H9 (cell line): ENCODE measurements at regions not wholly inside any gene's neighbourhood (a gene's known extent, or its start where the extent isn't known, plus 50 kb on each side); places are given as distances from the start of the nearest gene placed in this dataset.

Experiments used
- DNase-seq: peaks from one replicate; pipeline ENCODE4 v3.0.0-alpha.2; 2017
- H2AFZ ChIP-seq: one replicate; pipeline ENCODE4 v1.6.1; 2013; ENCODE audit warnings: mild to moderate bottlenecking, low read length, control low read depth, moderate library complexity
- H2AK5ac ChIP-seq: 2 replicates; pipeline ENCODE4 v1.6.1; 2013; ENCODE audit warnings: low read length, control low read depth, mixed read lengths; ENCODE audit not compliant: insufficient read length
- H2BK120ac ChIP-seq: one replicate; pipeline ENCODE4 v1.6.1; 2013; ENCODE audit warnings: low read depth, mild to moderate bottlenecking, low read length, control low read depth, inconsistent platforms; ENCODE audit not compliant: poor library complexity, severe bottlenecking
- H2BK12ac ChIP-seq: 2 replicates; pipeline ENCODE4 v1.6.1; 2013; ENCODE audit warnings: low read length, control low read depth, mixed read lengths, low read depth; ENCODE audit not compliant: insufficient read length
- H2BK15ac ChIP-seq: 2 replicates; pipeline ENCODE4 v1.6.1; 2013; ENCODE audit warnings: low read depth, low read length, control low read depth
- H2BK20ac ChIP-seq: one replicate; pipeline ENCODE4 v1.6.1; 2013; ENCODE audit warnings: low read depth, mild to moderate bottlenecking, low read length, control low read depth, inconsistent platforms; ENCODE audit not compliant: poor library complexity, severe bottlenecking
- H2BK5ac ChIP-seq: 2 replicates; pipeline ENCODE4 v1.6.1; 2013; ENCODE audit warnings: low read length, control low read depth, mixed read lengths; ENCODE audit not compliant: insufficient read length
- H3K14ac ChIP-seq: 2 replicates; pipeline ENCODE4 v1.6.1; 2013; ENCODE audit warnings: low read length, control low read depth; ENCODE audit not compliant: insufficient read depth
- H3K18ac ChIP-seq: 2 replicates; pipeline ENCODE4 v1.6.1; 2013; ENCODE audit warnings: low read depth, mild to moderate bottlenecking, mixed read lengths, low read length, control low read depth; ENCODE audit not compliant: insufficient read length
- H3K23ac ChIP-seq: 2 replicates; pipeline ENCODE4 v1.6.1; 2013; ENCODE audit warnings: low read length, control low read depth, mixed read lengths, low read depth; ENCODE audit not compliant: insufficient read length
- H3K23me2 ChIP-seq: 2 replicates; pipeline ENCODE4 v1.6.1; 2013; ENCODE audit warnings: low read depth, mild to moderate bottlenecking, mixed read lengths, low read length, control low read depth; ENCODE audit not compliant: insufficient read length, poor library complexity, severe bottlenecking
- H3K27ac ChIP-seq: 2 replicates; pipeline ENCODE4 v1.5.1; 2013; ENCODE audit warnings: low read length, control low read depth, mixed read lengths, low read depth; ENCODE audit not compliant: insufficient read length
- H3K27me3 ChIP-seq: 2 replicates; pipeline ENCODE4 v1.6.1; 2013; ENCODE audit warnings: low read length, control low read depth, inconsistent platforms; ENCODE audit not compliant: insufficient read depth
- H3K4ac ChIP-seq: 2 replicates; pipeline ENCODE4 v1.6.1; 2013; ENCODE audit warnings: low read depth, mild to moderate bottlenecking, control low read depth, inconsistent platforms, low read length, moderate library complexity
- H3K4me1 ChIP-seq: 2 replicates; pipeline ENCODE4 v1.6.1; 2013; ENCODE audit warnings: low read length, control low read depth, inconsistent platforms; ENCODE audit not compliant: insufficient read depth
- H3K4me2 ChIP-seq: 2 replicates; pipeline ENCODE4 v1.6.1; 2013; ENCODE audit warnings: low read length, control low read depth, mixed read lengths; ENCODE audit not compliant: insufficient read length, insufficient read depth
- H3K56ac ChIP-seq: 2 replicates; pipeline ENCODE4 v1.6.1; 2013; ENCODE audit warnings: low read depth, mild to moderate bottlenecking, mixed read lengths, low read length, control low read depth; ENCODE audit not compliant: insufficient read length
- H3K79me1 ChIP-seq: 2 replicates; pipeline ENCODE4 v1.6.1; 2013; ENCODE audit warnings: low read depth, mild to moderate bottlenecking, moderate library complexity, low read length, control low read depth, inconsistent platforms; ENCODE audit not compliant: insufficient read depth, poor library complexity, severe bottlenecking
- H3K79me2 ChIP-seq: 2 replicates; pipeline ENCODE4 v1.6.1; 2013; ENCODE audit warnings: low read length, control low read depth, inconsistent platforms; ENCODE audit not compliant: insufficient read depth
- H3K9ac ChIP-seq: 2 replicates; pipeline ENCODE4 v1.6.1; 2013; ENCODE audit warnings: low read length, control low read depth, mixed read lengths; ENCODE audit not compliant: insufficient read length; ENCODE audit errors: extremely low read depth
- H3K9me3 ChIP-seq: one replicate; pipeline ENCODE4 v1.6.1; 2013; ENCODE audit warnings: low read depth, low read length, inconsistent platforms; ENCODE audit not compliant: control insufficient read depth
- H3T11ph ChIP-seq: one replicate; pipeline ENCODE4 v1.6.1; 2013; ENCODE audit warnings: mild to moderate bottlenecking, low read length, control low read depth, inconsistent platforms
- H4K20me1 ChIP-seq: one replicate; pipeline ENCODE4 v1.6.1; 2013; ENCODE audit not compliant: control insufficient read depth, insufficient read length, insufficient read depth
- H4K5ac ChIP-seq: 2 replicates; pipeline ENCODE4 v1.6.1; 2013; ENCODE audit warnings: low read depth, mild to moderate bottlenecking, mixed read lengths, low read length, control low read depth; ENCODE audit not compliant: insufficient read length
- H4K8ac ChIP-seq: replicated peaks from 2 replicates; pipeline ENCODE4 v1.6.1; 2013; ENCODE audit warnings: low read length, control low read depth, mixed read lengths, low read depth; ENCODE audit not compliant: insufficient read length
- H4K91ac ChIP-seq: 2 replicates; pipeline ENCODE4 v1.6.1; 2013; ENCODE audit warnings: low read depth, mild to moderate bottlenecking, moderate library complexity, mixed read lengths, low read length, control low read depth; ENCODE audit not compliant: insufficient read length
- H3K27ac Mint-ChIP-seq, 3 experiments: 2 replicates in 2 of 3; 3 replicates in 1 of 3; pipeline ENCODE4 v1.8.0; 2020 to 2021; ENCODE audit warnings: mixed read lengths in 3 of 3, mild to moderate bottlenecking in 1 of 3, moderate library complexity in 1 of 3
- H3K27me3 Mint-ChIP-seq: 2 replicates; pipeline ENCODE4 v1.8.0; 2021; ENCODE audit warnings: low read depth, mild to moderate bottlenecking, moderate library complexity, mixed read lengths
- H3K36me3 Mint-ChIP-seq, 3 experiments: 2 replicates in 2 of 3; 3 replicates in 1 of 3; pipeline ENCODE4 v1.8.0; 2020 to 2021; ENCODE audit warnings: low read depth in 3 of 3, mixed read lengths in 3 of 3; ENCODE audit not compliant: insufficient read depth in 1 of 3
- H3K4me1 Mint-ChIP-seq, 2 experiments: 2 replicates each; pipeline ENCODE4 v1.8.0; 2020; ENCODE audit warnings: mixed read lengths in 2 of 2
- H3K4me3 Mint-ChIP-seq, 2 experiments: 2 replicates in 1 of 2; 3 replicates in 1 of 2; pipeline ENCODE4 v1.8.0; 2020 to 2021; ENCODE audit warnings: mild to moderate bottlenecking in 2 of 2, mixed read lengths in 2 of 2, moderate library complexity in 1 of 2
- H3K9me3 Mint-ChIP-seq, 2 experiments: 2 replicates in 1 of 2; 3 replicates in 1 of 2; pipeline ENCODE4 v1.8.0; 2020; ENCODE audit warnings: mild to moderate bottlenecking in 2 of 2, mixed read lengths in 2 of 2, moderate library complexity in 1 of 2
- WGBS: extraction: QIAGEN DNeasy Blood & Tissue Kit; methylation state at CpG from one replicate; pipeline ENCODE4 v1.1.7; 2013; ENCODE audit warnings: missing lambda C conversion rate, low lambda C conversion rate, mixed read lengths; ENCODE audit not compliant: insufficient read length; ENCODE audit errors: extremely low coverage; 5-methylcytosine and 5-hydroxymethylcytosine counted together
- TF ChIP-seq, protein P1 (sequence below): fragments of 200-600 bp; sonication (generic); conservative IDR thresholded peaks from 3 replicates; pipeline ENCODE4 v1.8.0; 2021; ENCODE audit warnings: antibody characterized with exemption, mild to moderate bottlenecking

DNA sequence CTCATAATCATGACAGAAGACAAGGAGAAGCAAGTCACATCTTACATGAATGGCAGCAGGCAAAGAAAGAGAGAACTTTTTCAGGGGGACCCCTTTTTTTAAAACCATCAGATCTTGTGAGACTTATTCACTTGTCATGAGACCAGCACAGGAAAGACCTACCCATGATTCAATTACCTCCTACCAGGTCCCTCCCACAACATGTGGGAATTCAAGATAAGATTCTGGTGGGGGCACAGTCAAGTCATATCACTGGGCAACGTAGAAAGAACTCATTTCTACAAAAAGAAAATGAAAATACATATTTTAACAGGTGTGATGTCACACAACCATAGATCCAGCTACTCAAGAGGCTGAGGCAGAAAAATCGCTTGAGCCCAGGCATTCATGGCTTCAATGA is 304.1 kb downstream of the IPMK start:
- no peak for DNase-seq
- Histone ChIP-seq H3K27ac (no peak overlapping the region), H3K4ac (no peak overlapping the region), H4K5ac (no peak overlapping the region), H3K18ac (no peak overlapping the region), H2BK120ac (no peak overlapping the region), H3K9ac (no peak overlapping the region), H4K20me1 (no peaks in the 10 kb centered on the region), H3K14ac (no peak overlapping the region), H2BK15ac (no peak overlapping the region), H3K79me2 (no peaks in the 10 kb centered on the region), H3K79me1 (no peaks in the 10 kb centered on the region), H3T11ph (no peak overlapping the region), H3K4me2 (no peak overlapping the region), H3K4me1 (no peaks in the 10 kb centered on the region), H3K23ac (no peak overlapping the region), H3K56ac (no peak overlapping the region), H4K91ac (no peak overlapping the region), H2BK5ac (no peak overlapping the region), H3K9me3 (no peaks in the 10 kb centered on the region), H2AFZ (no peak overlapping the region), H2BK12ac (no peak overlapping the region), H2BK20ac (no peak overlapping the region), H2AK5ac (no peak overlapping the region), H3K23me2 (no peaks in the 10 kb centered on the region), H3K27me3 (no peaks in the 10 kb centered on the region), H4K8ac (no peak overlapping the region)
- peaks cover 9 to 11% of the 10 kb centered on the region in 2 experiments; a peak in 3 of 4 replicates for H3K4me1 Mint-ChIP-seq
- TF ChIP-seq, protein P1, sequence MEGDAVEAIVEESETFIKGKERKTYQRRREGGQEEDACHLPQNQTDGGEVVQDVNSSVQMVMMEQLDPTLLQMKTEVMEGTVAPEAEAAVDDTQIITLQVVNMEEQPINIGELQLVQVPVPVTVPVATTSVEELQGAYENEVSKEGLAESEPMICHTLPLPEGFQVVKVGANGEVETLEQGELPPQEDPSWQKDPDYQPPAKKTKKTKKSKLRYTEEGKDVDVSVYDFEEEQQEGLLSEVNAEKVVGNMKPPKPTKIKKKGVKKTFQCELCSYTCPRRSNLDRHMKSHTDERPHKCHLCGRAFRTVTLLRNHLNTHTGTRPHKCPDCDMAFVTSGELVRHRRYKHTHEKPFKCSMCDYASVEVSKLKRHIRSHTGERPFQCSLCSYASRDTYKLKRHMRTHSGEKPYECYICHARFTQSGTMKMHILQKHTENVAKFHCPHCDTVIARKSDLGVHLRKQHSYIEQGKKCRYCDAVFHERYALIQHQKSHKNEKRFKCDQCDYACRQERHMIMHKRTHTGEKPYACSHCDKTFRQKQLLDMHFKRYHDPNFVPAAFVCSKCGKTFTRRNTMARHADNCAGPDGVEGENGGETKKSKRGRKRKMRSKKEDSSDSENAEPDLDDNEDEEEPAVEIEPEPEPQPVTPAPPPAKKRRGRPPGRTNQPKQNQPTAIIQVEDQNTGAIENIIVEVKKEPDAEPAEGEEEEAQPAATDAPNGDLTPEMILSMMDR: no peak
- no peak overlapping the region for H3K27ac Mint-ChIP-seq
- H3K4me3 Mint-ChIP-seq: no peak overlapping the region
- no CpG with 5 or more reads among the region's 2 CpGs for WGBS
- H3K9me3 Mint-ChIP-seq: no peaks in the 10 kb centered on the region
- no peaks in the 10 kb centered on the region for H3K27me3 Mint-ChIP-seq
- H3K36me3 Mint-ChIP-seq: no peaks in the 10 kb centered on the region
